K562 (cell line): ENCODE measurements at regions not wholly inside any gene's neighbourhood (a gene's known extent, or its start where the extent isn't known, plus 50 kb on each side); places are given as distances from the start of the nearest gene placed in this dataset.

ENCODE experiments used
- CBX2 ChIP-seq: fragments of 200-600 bp; sonication (generic); IDR thresholded peaks from one replicate; pipeline ENCODE4 v1.6.1; 2012; ENCODE audit warnings: mild to moderate bottlenecking, low read length, inconsistent platforms; ENCODE audit not compliant: insufficient read depth, poor library complexity, severe bottlenecking
- TF ChIP-seq, protein P1 (sequence below), 2 experiments: fragments of 450-650 bp in 1 of 2; sonication (generic) in 1 of 2; formaldehyde crosslinking in 1 of 2; IDR thresholded peaks; 2 replicates each; pipeline versions ENCODE4 v1.7.1 to v1.9.0; 2016 to 2022; ENCODE audit warnings: inconsistent platforms in 1 of 2, mild to moderate bottlenecking in 1 of 2, missing genetic modification reagents in 1 of 2

DNA sequence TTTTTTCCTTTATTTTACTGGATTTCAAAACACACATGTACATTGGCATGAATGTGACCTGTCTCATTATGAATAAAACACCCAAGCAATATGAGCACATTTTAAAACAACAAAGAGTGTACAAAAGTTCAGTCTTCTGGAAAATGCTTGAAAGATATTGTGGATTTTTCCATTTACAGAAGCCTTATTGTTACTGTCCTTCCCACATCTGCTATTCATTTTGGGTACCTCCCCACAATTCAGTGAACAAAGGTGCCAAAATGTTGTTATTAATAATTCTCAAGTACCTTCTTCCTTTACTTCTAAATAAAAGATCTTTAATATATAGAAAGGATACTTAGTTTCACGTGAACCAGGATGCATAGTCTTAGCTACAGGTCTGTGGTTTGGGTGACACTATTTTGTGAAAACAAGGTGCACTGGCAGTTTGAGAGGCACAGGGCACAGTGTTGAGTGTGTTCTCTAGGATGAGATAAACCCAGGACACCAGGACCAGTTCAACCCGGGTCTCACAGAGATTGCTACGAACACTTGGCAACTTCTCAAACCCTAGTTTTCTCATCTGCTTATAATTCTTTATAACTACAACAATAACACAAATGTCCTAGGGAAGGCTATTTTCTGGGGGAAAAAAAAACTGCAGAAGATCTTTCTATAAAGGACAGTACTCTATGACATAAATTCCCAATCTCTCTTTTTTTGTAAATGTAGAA is 84.5 kb upstream of the GALNT5 start (continued):
- TF ChIP-seq, protein P1, sequence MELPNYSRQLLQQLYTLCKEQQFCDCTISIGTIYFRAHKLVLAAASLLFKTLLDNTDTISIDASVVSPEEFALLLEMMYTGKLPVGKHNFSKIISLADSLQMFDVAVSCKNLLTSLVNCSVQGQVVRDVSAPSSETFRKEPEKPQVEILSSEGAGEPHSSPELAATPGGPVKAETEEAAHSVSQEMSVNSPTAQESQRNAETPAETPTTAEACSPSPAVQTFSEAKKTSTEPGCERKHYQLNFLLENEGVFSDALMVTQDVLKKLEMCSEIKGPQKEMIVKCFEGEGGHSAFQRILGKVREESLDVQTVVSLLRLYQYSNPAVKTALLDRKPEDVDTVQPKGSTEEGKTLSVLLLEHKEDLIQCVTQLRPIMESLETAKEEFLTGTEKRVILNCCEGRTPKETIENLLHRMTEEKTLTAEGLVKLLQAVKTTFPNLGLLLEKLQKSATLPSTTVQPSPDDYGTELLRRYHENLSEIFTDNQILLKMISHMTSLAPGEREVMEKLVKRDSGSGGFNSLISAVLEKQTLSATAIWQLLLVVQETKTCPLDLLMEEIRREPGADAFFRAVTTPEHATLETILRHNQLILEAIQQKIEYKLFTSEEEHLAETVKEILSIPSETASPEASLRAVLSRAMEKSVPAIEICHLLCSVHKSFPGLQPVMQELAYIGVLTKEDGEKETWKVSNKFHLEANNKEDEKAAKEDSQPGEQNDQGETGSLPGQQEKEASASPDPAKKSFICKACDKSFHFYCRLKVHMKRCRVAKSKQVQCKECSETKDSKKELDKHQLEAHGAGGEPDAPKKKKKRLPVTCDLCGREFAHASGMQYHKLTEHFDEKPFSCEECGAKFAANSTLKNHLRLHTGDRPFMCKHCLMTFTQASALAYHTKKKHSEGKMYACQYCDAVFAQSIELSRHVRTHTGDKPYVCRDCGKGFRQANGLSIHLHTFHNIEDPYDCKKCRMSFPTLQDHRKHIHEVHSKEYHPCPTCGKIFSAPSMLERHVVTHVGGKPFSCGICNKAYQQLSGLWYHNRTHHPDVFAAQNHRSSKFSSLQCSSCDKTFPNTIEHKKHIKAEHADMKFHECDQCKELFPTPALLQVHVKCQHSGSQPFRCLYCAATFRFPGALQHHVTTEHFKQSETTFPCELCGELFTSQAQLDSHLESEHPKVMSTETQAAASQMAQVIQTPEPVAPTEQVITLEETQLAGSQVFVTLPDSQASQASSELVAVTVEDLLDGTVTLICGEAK (IDR thresholded peaks at IDR 0.05) = no peak
- TF ChIP-seq, protein P1 (CRISPR knock-in tag; IDR thresholded peaks at IDR 0.05) = no peak
- no peak for TF ChIP-seq CBX2
